GM23248 (cell line): ENCODE measurements at regions not wholly inside any gene's neighbourhood (a gene's known extent, or its start where the extent isn't known, plus 50 kb on each side); places are given as distances from the start of the nearest gene placed in this dataset.

ENCODE experiments used
- EZH2 ChIP-seq: fragments of 200-600 bp; sonication (generic); IDR thresholded peaks from 2 replicates; pipeline ENCODE4 v1.6.1; 2018; ENCODE audit warnings: antibody characterized with exemption, mild to moderate bottlenecking; ENCODE audit not compliant: insufficient read depth, poor library complexity, severe bottlenecking
- EZH2phosphoT487 ChIP-seq: fragments of 200-600 bp; sonication (generic); IDR thresholded peaks from 2 replicates; pipeline ENCODE4 v1.6.1; 2018; ENCODE audit warnings: antibody characterized with exemption, moderate library complexity, mild to moderate bottlenecking, low read depth; ENCODE audit not compliant: insufficient read depth

DNA sequence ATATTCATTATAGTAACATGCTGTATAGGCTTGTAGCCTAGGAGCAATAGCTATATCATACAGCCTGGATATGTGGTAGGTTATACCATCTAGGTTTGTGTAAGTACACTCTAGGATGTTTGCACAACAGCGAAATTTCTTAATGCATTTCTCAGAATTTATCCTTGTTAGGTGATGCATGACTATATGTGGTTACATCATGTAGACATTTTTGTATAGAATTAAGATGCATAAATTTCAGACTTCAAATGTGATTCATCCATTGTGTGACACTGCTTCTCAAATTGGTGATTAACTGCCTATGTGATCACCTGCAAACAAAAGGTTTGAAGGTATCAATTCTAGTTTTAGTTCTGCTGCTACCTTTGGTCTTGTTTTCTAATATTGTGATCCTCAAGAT is 1787.0 kb upstream of the PIK3C3 start:
- no peak for TF ChIP-seq EZH2
- TF ChIP-seq EZH2phosphoT487, result no peak
